Progenitor cell of endocrine pancreas (in vitro differentiated cells): ENCODE measurements at regions not wholly inside any gene's neighbourhood (a gene's known extent, or its start where the extent isn't known, plus 50 kb on each side); places are given as distances from the start of the nearest gene placed in this dataset.

Source experiments
- DNase-seq: peaks from one replicate; pipeline ENCODE4 v3.0.0; 2021; ENCODE audit warnings: low spot score; ENCODE audit not compliant: unreplicated experiment
- H3K27ac Mint-ChIP-seq: 2 replicates; pipeline ENCODE4 v1.8.0; 2021; ENCODE audit warnings: mild to moderate bottlenecking, moderate library complexity, mixed read lengths
- H3K27me3 Mint-ChIP-seq: 2 replicates; pipeline ENCODE4 v1.8.0; 2021; ENCODE audit warnings: mixed read lengths
- H3K36me3 Mint-ChIP-seq: 2 replicates; pipeline ENCODE4 v1.8.0; 2022; ENCODE audit warnings: mixed read lengths; ENCODE audit not compliant: insufficient read depth
- H3K4me1 Mint-ChIP-seq: 2 replicates; pipeline ENCODE4 v1.8.0; 2021; ENCODE audit warnings: low read depth, mixed read lengths
- H3K4me3 Mint-ChIP-seq: 2 replicates; pipeline ENCODE4 v1.8.0; 2021; ENCODE audit warnings: low read depth, mild to moderate bottlenecking, moderate library complexity, mixed read lengths
- H3K9me3 Mint-ChIP-seq: 2 replicates; pipeline ENCODE4 v1.8.0; 2021; ENCODE audit warnings: low read depth, mixed read lengths
- TF ChIP-seq, protein P1 (sequence below): fragments of 200-600 bp; sonication (generic); IDR thresholded peaks from one replicate; pipeline ENCODE4 v1.5.0; 2021; ENCODE audit warnings: antibody characterized with exemption, mild to moderate bottlenecking; ENCODE audit not compliant: unreplicated experiment

DNA sequence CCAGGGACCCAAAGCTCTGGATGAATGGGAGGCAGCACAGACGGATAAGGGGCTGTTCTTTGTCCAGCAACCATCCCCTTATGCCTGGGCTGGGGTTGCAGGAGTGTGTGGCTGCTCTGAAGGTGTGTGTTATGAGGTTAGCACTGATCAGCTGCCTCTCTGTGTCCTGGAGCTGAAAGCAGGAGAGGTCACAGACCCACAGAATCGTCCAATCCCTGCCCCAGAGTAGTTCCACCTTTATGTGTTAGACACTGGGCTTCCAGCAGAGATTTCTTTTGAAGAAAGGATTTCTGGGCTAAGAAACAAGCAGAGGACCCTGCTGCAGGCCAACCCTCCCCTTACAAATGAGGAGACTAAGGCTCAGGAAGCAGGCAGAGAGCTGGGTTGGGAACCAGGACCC is 62.4 kb downstream of the ARL6IP4 start:
- DNase-seq, result no peak
- H3K9me3 Mint-ChIP-seq, result no peaks in the 10 kb centered on the region
- H3K27ac Mint-ChIP-seq, result no peak overlapping the region
- H3K36me3 Mint-ChIP-seq, result no peaks in the 10 kb centered on the region
- no peak overlapping the region for H3K4me3 Mint-ChIP-seq
- no peaks in the 10 kb centered on the region for H3K4me1 Mint-ChIP-seq
- TF ChIP-seq, protein P1, sequence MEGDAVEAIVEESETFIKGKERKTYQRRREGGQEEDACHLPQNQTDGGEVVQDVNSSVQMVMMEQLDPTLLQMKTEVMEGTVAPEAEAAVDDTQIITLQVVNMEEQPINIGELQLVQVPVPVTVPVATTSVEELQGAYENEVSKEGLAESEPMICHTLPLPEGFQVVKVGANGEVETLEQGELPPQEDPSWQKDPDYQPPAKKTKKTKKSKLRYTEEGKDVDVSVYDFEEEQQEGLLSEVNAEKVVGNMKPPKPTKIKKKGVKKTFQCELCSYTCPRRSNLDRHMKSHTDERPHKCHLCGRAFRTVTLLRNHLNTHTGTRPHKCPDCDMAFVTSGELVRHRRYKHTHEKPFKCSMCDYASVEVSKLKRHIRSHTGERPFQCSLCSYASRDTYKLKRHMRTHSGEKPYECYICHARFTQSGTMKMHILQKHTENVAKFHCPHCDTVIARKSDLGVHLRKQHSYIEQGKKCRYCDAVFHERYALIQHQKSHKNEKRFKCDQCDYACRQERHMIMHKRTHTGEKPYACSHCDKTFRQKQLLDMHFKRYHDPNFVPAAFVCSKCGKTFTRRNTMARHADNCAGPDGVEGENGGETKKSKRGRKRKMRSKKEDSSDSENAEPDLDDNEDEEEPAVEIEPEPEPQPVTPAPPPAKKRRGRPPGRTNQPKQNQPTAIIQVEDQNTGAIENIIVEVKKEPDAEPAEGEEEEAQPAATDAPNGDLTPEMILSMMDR, result no peak
- peaks cover 6% of the 10 kb centered on the region for H3K27me3 Mint-ChIP-seq

DNA sequence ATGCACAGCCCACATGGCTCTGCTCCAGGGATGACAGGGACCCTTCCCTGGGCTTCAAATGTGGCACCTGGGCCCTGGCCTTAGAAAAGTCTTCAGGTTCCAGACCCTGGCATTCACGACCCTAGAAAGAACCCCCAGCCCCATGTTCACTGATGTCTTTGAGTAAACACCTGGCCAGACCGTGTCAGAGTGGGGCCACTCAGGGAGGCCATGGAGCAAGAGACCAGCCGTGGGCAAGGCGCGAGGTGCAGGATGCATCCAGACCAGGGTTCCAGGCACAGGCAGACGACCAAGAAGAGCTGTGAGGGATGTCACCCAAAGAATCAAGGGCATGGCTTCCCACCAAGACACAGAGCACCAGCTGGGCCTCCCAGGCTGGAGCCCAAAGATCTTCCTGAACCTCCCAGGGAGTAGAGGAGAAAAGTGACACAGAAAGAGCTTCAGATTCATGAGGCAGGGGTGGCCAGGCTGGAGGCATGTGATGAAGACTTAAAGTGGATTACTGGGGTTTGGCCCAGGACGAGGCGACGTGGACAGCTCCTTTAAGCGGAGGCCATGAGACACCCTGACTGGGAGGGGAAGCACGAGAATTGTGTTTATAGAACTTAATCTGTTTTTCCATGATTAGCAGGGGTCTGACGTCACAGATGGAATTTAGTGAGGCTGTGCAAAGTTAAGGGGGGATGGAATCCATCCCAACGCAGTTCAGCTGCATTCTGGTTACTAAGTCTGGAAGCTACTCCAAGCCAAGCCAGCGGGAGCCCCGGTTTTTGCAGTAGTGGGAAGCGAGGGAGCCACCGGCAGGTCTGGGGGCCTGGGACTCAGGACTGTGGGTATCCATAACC is 61.6 kb downstream of the ARL6IP4 start:
- Mint-ChIP-seq H3K36me3 (no peaks in the 10 kb centered on the region), H3K27ac (no peak overlapping the region), H3K4me3 (no peak overlapping the region), H3K27me3 (peaks cover 6% of the 10 kb centered on the region), H3K4me1 (no peaks in the 10 kb centered on the region), H3K9me3 (no peaks in the 10 kb centered on the region)
- TF ChIP-seq, protein P1, result no peak
- DNase-seq, result no peak

DNA sequence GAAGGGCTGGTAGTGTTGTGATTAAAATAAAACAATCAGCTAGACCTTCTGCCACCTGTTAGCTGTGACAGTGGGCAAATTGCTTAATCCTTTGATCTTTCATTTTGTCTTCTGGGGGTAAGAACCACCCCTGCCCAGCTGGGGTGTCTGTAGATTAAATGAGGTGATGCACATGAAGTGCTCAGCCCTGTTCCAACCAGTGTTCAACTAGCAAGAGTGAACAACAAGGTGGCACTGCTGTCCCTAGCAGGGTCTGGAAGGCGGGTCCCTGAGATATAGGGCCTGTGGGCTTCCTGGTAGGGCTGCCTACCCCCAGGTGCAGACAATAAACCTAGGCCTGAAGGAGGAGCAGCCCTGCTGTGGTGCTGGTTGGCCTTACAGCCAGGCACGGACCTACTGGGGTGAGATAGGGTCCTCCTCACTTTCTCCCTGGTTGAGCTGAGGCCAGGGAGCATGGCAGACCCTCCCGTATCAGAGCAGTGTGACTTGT is 60.6 kb downstream of the ARL6IP4 start:
- Mint-ChIP-seq H3K4me3 (no peak overlapping the region), H3K27me3 (peaks cover 6% of the 10 kb centered on the region), H3K9me3 (no peaks in the 10 kb centered on the region), H3K4me1 (no peaks in the 10 kb centered on the region), H3K36me3 (no peaks in the 10 kb centered on the region), H3K27ac (peak overlapping the region; percentile 35)
- TF ChIP-seq, protein P1, result no peak
- no peak for DNase-seq

DNA sequence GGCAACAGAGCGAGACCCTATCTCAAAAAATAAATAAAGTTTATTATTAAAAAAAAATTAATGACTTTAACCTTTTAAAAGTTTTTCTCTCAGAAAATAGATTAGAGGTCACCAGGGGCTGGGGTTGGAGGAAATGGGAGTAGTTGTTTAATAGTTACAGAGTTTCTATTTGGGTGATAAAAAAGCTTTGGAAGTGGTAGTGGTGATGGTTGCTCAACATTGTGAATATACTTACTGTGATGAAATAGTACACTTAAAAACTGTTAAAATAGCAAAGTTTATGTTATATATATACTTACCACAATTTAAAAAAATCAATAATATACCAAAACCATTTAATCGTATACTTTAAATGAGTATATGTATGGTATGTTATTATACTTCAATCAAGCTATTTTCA is 59.6 kb downstream of the ARL6IP4 start:
- DNase-seq, result no peak
- Mint-ChIP-seq H3K27ac (no peak overlapping the region), H3K4me1 (no peaks in the 10 kb centered on the region), H3K9me3 (no peaks in the 10 kb centered on the region), H3K36me3 (no peaks in the 10 kb centered on the region), H3K4me3 (no peak overlapping the region), H3K27me3 (peaks cover 4% of the 10 kb centered on the region)
- TF ChIP-seq, protein P1, result no peak

DNA sequence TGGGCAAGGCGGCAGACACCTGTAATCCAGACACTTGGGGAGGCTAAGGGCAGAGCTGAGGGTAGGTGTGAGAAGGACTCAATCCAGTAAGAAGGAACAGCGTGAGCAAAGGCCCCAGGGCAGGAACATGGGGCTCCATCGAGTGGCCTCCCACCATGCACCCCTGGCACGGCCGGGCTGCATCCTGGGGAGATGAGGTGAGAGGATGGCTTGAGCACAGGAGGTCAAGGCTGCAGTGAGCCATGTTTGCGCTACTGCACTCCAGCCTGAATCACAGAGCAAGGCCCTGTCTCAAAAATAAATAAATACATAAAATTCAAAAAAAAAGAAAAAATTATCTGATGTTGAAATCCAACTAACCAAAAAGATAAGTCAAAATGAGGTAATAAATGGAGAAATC is 58.5 kb downstream of the ARL6IP4 start:
- no peak overlapping the region for H3K27ac Mint-ChIP-seq

More for the DNA sequence above, 58.5 kb downstream of the ARL6IP4 start:
- Mint-ChIP-seq H3K36me3 (no peaks in the 10 kb centered on the region), H3K4me3 (no peak overlapping the region), H3K4me1 (no peaks in the 10 kb centered on the region), H3K9me3 (no peaks in the 10 kb centered on the region), H3K27me3 (no peaks in the 10 kb centered on the region)
- TF ChIP-seq, protein P1, result no peak
- DNase-seq, result no peak
